Neuronal stem cell (in vitro differentiated cells): ENCODE measurements at regions not wholly inside any gene's neighbourhood (a gene's known extent, or its start where the extent isn't known, plus 50 kb on each side); places are given as distances from the start of the nearest gene placed in this dataset.
"Not testable (repeated sequence)": the region's sequence is repeated elsewhere in the genome, so short reads cannot be mapped to it uniquely, and the experiment has no call there.

ENCODE experiments used
- DNase-seq: peaks from one replicate; pipeline ENCODE4 v3.0.0-alpha.2; 2013; ENCODE audit warnings: low spot score
- H2AFZ ChIP-seq: one replicate; pipeline ENCODE4 v1.6.1; 2013; ENCODE audit warnings: mild to moderate bottlenecking, low read length, inconsistent platforms
- H2AK5ac ChIP-seq: 2 replicates; pipeline ENCODE4 v1.6.1; 2013; ENCODE audit warnings: low read depth, mild to moderate bottlenecking, inconsistent platforms, low read length, moderate library complexity, mixed read lengths
- H2BK120ac ChIP-seq: 2 replicates; pipeline ENCODE4 v1.6.1; 2013; ENCODE audit warnings: low read depth, mild to moderate bottlenecking, inconsistent platforms, low read length, moderate library complexity, mixed read lengths
- H2BK12ac ChIP-seq: one replicate; pipeline ENCODE4 v1.6.1; 2013; ENCODE audit warnings: low read length, inconsistent platforms
- H2BK15ac ChIP-seq: 2 replicates; pipeline ENCODE4 v1.6.1; 2013; ENCODE audit warnings: mild to moderate bottlenecking, low read length, inconsistent platforms, mixed read lengths
- H2BK5ac ChIP-seq: one replicate; pipeline ENCODE4 v1.6.1; 2013; ENCODE audit warnings: inconsistent platforms, mild to moderate bottlenecking, low read length, moderate library complexity
- H3K14ac ChIP-seq: one replicate; pipeline ENCODE4 v1.6.1; 2013; ENCODE audit warnings: low read length, inconsistent platforms
- H3K18ac ChIP-seq: 2 replicates; pipeline ENCODE4 v1.6.1; 2013; ENCODE audit warnings: low read length, inconsistent platforms
- H3K23ac ChIP-seq: 2 replicates; pipeline ENCODE4 v1.6.1; 2013; ENCODE audit warnings: low read depth, mild to moderate bottlenecking, mixed read lengths, low read length, inconsistent platforms; ENCODE audit not compliant: poor library complexity
- H3K27ac ChIP-seq: replicated peaks from 3 replicates; pipeline ENCODE4 v1.5.1; 2013; ENCODE audit warnings: low read length, inconsistent platforms
- H3K27me3 ChIP-seq, 3 experiments: 2 replicates each; pipeline ENCODE4 v1.6.1; 2013; ENCODE audit warnings: low read length in 3 of 3, mild to moderate bottlenecking in 2 of 3, inconsistent platforms in 1 of 3, low read depth in 1 of 3, mixed read lengths in 1 of 3, moderate library complexity in 1 of 3; ENCODE audit not compliant: control insufficient read depth in 3 of 3, insufficient read depth in 3 of 3
- H3K36me3 ChIP-seq, 2 donors: replicated peaks in 1 of 2; 2 replicates each; pipeline ENCODE4 v1.6.1; 2013; ENCODE audit warnings: low read length in 2 of 2; ENCODE audit not compliant: control insufficient read depth in 2 of 2, insufficient read depth in 2 of 2
- H3K4ac ChIP-seq: 2 replicates; pipeline ENCODE4 v1.6.1; 2013; ENCODE audit warnings: inconsistent platforms, mild to moderate bottlenecking, low read length, moderate library complexity
- H3K4me1 ChIP-seq, 2 donors: 1 replicate in 1 of 2; 2 replicates in 1 of 2; pipeline ENCODE4 v1.6.1; 2013; ENCODE audit warnings: low read length in 2 of 2, low read depth in 1 of 2; ENCODE audit not compliant: control insufficient read depth in 2 of 2, insufficient read depth in 1 of 2
- H3K4me2 ChIP-seq: one replicate; pipeline ENCODE4 v1.6.1; 2013; ENCODE audit warnings: mild to moderate bottlenecking, low read length, inconsistent platforms; ENCODE audit not compliant: insufficient read depth, poor library complexity, severe bottlenecking
- H3K4me3 ChIP-seq, 2 donors: 2 replicates each; pipeline ENCODE4 v1.5.1; 2013; ENCODE audit warnings: low read length in 2 of 2, mild to moderate bottlenecking in 2 of 2, inconsistent platforms in 1 of 2, moderate library complexity in 1 of 2
- H3K79me1 ChIP-seq: one replicate; pipeline ENCODE4 v1.6.1; 2013; ENCODE audit warnings: low read depth, mild to moderate bottlenecking, inconsistent platforms, low read length, moderate library complexity
- H3K9ac ChIP-seq: one replicate; pipeline ENCODE4 v1.6.1; 2013; ENCODE audit warnings: mild to moderate bottlenecking, low read depth, low read length, inconsistent platforms; ENCODE audit not compliant: poor library complexity
- H3K9me3 ChIP-seq, 2 donors: replicated peaks in 1 of 2; 2 replicates each; pipeline versions ENCODE3 to v1.6.1; 2013; ENCODE audit warnings: low read length in 2 of 2, mild to moderate bottlenecking in 2 of 2, inconsistent platforms in 1 of 2, low read depth in 1 of 2, mixed read lengths in 1 of 2, moderate library complexity in 1 of 2; ENCODE audit not compliant: control insufficient read depth in 2 of 2, insufficient read depth in 1 of 2
- H4K8ac ChIP-seq: one replicate; pipeline ENCODE4 v1.6.1; 2013; ENCODE audit warnings: low read depth, mild to moderate bottlenecking, inconsistent platforms, low read length, moderate library complexity
- H4K91ac ChIP-seq: one replicate; pipeline ENCODE4 v1.6.1; 2013; ENCODE audit warnings: low read length, low read depth, mild to moderate bottlenecking, inconsistent platforms; ENCODE audit not compliant: poor library complexity
- WGBS, 2 donors: extraction: QIAGEN DNeasy Blood & Tissue Kit; methylation state at CpG; one replicate each; pipeline ENCODE4 v1.1.7; 2013; ENCODE audit warnings: missing lambda C conversion rate in 2 of 2, mixed read lengths in 1 of 2; ENCODE audit not compliant: insufficient read length in 2 of 2, insufficient replicate concordance in 1 of 2; ENCODE audit errors: extremely low coverage in 2 of 2; 5-methylcytosine and 5-hydroxymethylcytosine counted together

DNA sequence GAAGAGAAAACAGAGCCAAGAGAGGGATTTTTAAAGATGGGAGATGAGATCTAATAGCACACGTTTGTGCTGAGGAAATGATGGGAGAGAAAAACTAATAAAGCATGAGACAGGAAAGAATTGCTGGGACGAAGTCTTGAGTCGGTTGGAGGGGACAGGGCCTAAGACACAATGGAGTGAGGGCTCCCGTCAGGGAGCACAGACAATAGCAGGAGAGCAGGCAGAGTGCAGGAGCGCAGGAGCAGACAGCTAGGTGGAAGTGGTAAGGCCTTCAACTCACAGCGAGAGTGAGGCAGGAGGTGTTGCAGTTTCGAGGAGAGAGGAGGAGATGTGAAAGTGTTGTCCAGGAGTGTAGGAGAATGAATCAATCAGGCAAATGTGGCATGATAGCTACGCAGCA is 59.9 kb upstream of the SOX13 start:
- no peak overlapping the region for H3K18ac ChIP-seq
- H4K8ac ChIP-seq = no peak overlapping the region
- WGBS, 2 donors = no CpG with 5 or more reads among the region's 8 CpGs
- no peak overlapping the region for H2BK12ac ChIP-seq
- no peak overlapping the region for H3K14ac ChIP-seq
- no peak overlapping the region for H2AK5ac ChIP-seq
- H2BK120ac ChIP-seq = no peak overlapping the region
- no peak overlapping the region for H3K27ac ChIP-seq
- H2BK15ac ChIP-seq = no peak overlapping the region
- H3K23ac ChIP-seq = no peak overlapping the region
- no peaks in the 10 kb centered on the region for H3K36me3 ChIP-seq
- H3K4me3 ChIP-seq = no peak overlapping the region
- no peak for DNase-seq
- H3K27me3 ChIP-seq = peaks cover 0 to 12% (median 0%) of the 10 kb centered on the region in 3 experiments
- no peak overlapping the region for H3K4me2 ChIP-seq
- no peak overlapping the region for H3K9ac ChIP-seq
- H4K91ac ChIP-seq = no peak overlapping the region
- H3K9me3 ChIP-seq = no peaks in the 10 kb centered on the region
- peak overlapping the region; percentile 77 for H2AFZ ChIP-seq
- H3K79me1 ChIP-seq = peaks cover 1% of the 10 kb centered on the region
- no peak overlapping the region for H2BK5ac ChIP-seq
- no peak overlapping the region for H3K4ac ChIP-seq
- peaks cover 4 to 10% of the 10 kb centered on the region in 2 donors for H3K4me1 ChIP-seq

DNA sequence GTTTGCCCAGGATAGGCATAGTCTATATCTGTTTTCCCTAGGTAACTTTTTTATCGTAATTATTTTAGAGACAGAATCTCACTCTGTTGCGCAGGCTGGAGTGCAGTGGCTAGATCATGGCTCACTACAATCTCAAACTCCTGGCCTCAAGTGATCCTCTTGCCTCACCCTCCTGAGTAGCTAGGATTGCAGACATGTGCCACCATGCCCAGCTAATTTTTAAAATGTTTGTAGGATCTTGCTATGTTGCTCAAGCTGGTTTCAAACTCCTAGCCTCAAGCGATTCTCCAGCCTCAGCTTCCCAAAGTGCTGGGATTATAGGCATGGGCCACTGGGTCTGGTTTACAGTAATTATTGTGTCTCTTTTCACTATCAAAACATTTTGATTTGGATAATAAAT is 58.6 kb upstream of the SOX13 start:
- H3K4me1 ChIP-seq = peaks cover 4 to 10% of the 10 kb centered on the region in 2 donors
- no CpG with 5 or more reads among the region's 3 CpGs for WGBS, 2 donors
- H3K4me2 ChIP-seq = no peak overlapping the region
- H3K27ac ChIP-seq = no peak overlapping the region
- no peak overlapping the region for H2BK12ac ChIP-seq
- no peak overlapping the region for H3K4me3 ChIP-seq
- no peak overlapping the region for H2BK5ac ChIP-seq
- H2BK15ac ChIP-seq = no peak overlapping the region
- no peaks in the 10 kb centered on the region for H3K9me3 ChIP-seq
- H3K14ac ChIP-seq = no peak overlapping the region
- H3K23ac ChIP-seq = no peak overlapping the region
- H2AFZ ChIP-seq = no peak overlapping the region
- peaks cover 1% of the 10 kb centered on the region for H3K79me1 ChIP-seq
- H3K36me3 ChIP-seq = no peaks in the 10 kb centered on the region
- H3K9ac ChIP-seq = no peak overlapping the region
- no peak overlapping the region for H4K8ac ChIP-seq
- H3K27me3 ChIP-seq = peaks cover 0 to 12% (median 0%) of the 10 kb centered on the region in 3 experiments
- H3K18ac ChIP-seq = no peak overlapping the region
- no peak for DNase-seq
- H4K91ac ChIP-seq = no peak overlapping the region
- H2AK5ac ChIP-seq = no peak overlapping the region
- no peak overlapping the region for H3K4ac ChIP-seq
- no peak overlapping the region for H2BK120ac ChIP-seq

DNA sequence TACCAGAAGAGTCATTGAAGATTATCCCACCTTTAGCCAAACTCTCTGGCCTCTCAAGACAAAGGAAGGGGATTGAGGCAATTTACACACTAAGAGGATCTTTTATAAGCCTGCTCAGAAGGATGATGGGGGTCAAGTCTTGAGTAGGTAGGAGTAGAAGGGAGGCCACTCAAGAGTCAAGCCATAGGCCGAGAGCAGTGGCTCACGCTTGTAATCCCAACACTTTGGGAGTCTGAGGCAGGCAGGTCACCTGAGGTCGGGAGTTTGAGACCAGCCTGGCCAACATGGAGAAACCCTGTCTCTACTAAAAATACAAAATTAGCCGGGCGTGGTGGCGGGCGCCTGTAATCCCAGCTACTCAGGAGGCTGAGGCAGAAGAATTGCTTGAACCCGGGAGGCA is 58.0 kb upstream of the SOX13 start:
- H3K27me3 ChIP-seq = peaks cover 0 to 12% (median 0%) of the 10 kb centered on the region in 3 experiments
- DNase-seq, H3K4me3 ChIP-seq, H3K4me2 ChIP-seq, H3K79me1 ChIP-seq, H4K8ac ChIP-seq, H2AK5ac ChIP-seq, H3K36me3 ChIP-seq, H3K4ac ChIP-seq, H4K91ac ChIP-seq, H3K23ac ChIP-seq, H3K14ac ChIP-seq, H3K9me3 ChIP-seq, H2BK12ac ChIP-seq, H2AFZ ChIP-seq, H2BK15ac ChIP-seq, H3K27ac ChIP-seq, H2BK120ac ChIP-seq, H3K9ac ChIP-seq, H3K18ac ChIP-seq, H2BK5ac ChIP-seq: not testable (repeated sequence)
- H3K4me1 ChIP-seq = peaks cover 4 to 10% of the 10 kb centered on the region in 2 donors
- no CpG with 5 or more reads among the region's 8 CpGs for WGBS, 2 donors

DNA sequence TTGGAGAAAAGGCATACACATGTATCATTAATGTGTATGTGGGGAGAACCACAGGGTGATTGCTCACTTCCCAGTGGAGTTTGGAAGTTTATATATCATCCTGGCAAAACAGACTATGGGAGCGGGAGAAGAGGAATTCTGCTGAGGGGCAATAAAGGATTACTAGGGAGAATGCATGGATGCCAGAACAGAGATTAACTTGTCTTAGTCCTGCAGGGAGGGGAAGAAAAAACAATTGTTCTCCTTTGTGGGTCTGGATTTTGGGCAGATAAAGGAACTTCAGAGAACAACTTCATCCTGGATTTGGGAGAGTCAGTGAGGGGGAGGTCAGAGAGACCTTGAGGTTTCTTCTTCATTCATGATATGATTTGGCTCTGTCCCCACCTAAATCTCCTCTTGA is 55.9 kb upstream of the SOX13 start:
- DNase-seq = no peak
- Histone ChIP-seq H3K36me3 (no peaks in the 10 kb centered on the region), H3K4me3 (no peak overlapping the region), H3K4me2 (no peak overlapping the region), H3K23ac (no peak overlapping the region), H3K14ac (no peak overlapping the region), H2BK15ac (no peak overlapping the region), H3K27me3 (peaks cover 0 to 12% (median 0%) of the 10 kb centered on the region in 3 experiments), H2BK5ac (no peak overlapping the region), H3K18ac (no peak overlapping the region), H3K27ac (no peak overlapping the region), H3K4me1 (peaks cover 4 to 10% of the 10 kb centered on the region in 2 donors), H3K4ac (no peak overlapping the region), H3K9ac (no peak overlapping the region), H4K91ac (no peak overlapping the region), H2AFZ (no peak overlapping the region), H3K79me1 (no peaks in the 10 kb centered on the region), H3K9me3 (no peaks in the 10 kb centered on the region), H4K8ac (no peak overlapping the region), H2AK5ac (no peak overlapping the region), H2BK12ac (no peak overlapping the region), H2BK120ac (no peak overlapping the region)
- no CpG with 5 or more reads among the region's 1 CpG for WGBS, 2 donors
